ENCODE measurements at regions not wholly inside any gene's neighbourhood (a gene's known extent, or its start where the extent isn't known, plus 50 kb on each side); places are given as distances from the start of the nearest gene placed in this dataset.

DNA sequence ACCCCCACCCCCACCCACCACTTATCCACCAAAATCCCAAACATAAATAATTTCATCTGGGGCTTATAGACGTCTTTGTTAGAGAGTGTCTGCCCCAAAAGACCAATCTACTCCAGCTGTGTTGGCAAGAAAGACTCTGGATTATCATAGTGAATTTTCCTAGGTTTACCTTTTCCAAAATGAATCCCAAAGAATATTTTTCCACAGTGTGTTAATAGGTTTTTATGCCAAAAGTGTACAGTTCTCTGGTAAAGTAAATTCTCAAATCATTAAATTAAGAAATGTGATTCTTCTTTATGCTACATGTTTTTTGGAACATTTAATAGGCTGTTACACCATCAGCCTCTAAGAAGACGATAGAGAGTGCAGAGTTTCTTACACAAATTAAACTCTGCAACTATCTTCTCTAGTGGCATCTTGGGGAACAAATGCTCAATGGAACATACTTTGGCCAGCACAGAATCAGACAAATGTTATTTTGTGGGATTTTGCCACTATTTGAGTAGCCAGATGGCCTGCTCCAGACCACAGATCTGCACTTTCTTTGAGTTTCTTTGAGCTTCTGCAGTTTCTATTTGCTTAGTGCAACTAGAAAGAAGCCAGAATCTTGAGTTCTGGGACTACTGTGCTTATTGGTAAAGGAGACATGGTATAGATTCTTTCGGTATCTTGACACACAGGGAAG is 206.0 kb downstream of the KIT start:
- Histone ChIP-seq H3K27me3 (no peaks in the 10 kb centered on the region), H3K4me1 (no peaks in the 10 kb centered on the region), H3K4me3 (no peak overlapping the region), H3K9me3 (no peaks in the 10 kb centered on the region), H3K36me3 (no peaks in the 10 kb centered on the region), H3K27ac (no peak overlapping the region)
- DNase-seq (no peak), ATAC-seq (no peak)
- intact Hi-C loops (cut with DNase I), result no loop called here
- TF ChIP-seq, protein P1, sequence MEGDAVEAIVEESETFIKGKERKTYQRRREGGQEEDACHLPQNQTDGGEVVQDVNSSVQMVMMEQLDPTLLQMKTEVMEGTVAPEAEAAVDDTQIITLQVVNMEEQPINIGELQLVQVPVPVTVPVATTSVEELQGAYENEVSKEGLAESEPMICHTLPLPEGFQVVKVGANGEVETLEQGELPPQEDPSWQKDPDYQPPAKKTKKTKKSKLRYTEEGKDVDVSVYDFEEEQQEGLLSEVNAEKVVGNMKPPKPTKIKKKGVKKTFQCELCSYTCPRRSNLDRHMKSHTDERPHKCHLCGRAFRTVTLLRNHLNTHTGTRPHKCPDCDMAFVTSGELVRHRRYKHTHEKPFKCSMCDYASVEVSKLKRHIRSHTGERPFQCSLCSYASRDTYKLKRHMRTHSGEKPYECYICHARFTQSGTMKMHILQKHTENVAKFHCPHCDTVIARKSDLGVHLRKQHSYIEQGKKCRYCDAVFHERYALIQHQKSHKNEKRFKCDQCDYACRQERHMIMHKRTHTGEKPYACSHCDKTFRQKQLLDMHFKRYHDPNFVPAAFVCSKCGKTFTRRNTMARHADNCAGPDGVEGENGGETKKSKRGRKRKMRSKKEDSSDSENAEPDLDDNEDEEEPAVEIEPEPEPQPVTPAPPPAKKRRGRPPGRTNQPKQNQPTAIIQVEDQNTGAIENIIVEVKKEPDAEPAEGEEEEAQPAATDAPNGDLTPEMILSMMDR (IDR thresholded peaks at IDR 0.05), result no peak

DNA sequence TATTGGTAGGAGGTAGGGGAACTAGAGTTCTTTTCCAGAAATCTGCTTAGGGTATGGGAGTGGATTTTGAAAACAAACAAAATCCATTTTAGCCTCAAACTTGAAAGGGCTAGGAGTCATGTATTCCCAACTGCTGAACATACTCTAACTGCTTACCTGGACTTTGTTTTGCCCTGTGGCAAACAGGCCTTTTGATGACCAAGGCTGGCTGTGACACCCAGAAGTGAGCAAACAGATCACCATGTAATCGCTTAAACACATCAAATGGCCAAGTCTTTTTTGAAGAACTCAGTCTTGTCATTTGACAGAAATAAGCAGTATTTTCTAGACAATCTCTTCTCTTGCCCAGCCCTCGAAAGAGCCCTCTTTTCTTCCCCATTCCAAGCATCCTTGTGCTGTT is 203.4 kb downstream of the KIT start:
- no peaks in the 10 kb centered on the region for H3K36me3 ChIP-seq
- H3K4me1 ChIP-seq, result no peaks in the 10 kb centered on the region
- TF ChIP-seq, protein P1 (IDR thresholded peaks at IDR 0.05), result no peak
- no peak overlapping the region for H3K27ac ChIP-seq
- no peaks in the 10 kb centered on the region for H3K9me3 ChIP-seq
- ATAC-seq, result no peak
- H3K4me3 ChIP-seq, result no peak overlapping the region
- no peaks in the 10 kb centered on the region for H3K27me3 ChIP-seq
- intact Hi-C loops (cut with DNase I), result no loop called here
- DNase-seq, result no peak

DNA sequence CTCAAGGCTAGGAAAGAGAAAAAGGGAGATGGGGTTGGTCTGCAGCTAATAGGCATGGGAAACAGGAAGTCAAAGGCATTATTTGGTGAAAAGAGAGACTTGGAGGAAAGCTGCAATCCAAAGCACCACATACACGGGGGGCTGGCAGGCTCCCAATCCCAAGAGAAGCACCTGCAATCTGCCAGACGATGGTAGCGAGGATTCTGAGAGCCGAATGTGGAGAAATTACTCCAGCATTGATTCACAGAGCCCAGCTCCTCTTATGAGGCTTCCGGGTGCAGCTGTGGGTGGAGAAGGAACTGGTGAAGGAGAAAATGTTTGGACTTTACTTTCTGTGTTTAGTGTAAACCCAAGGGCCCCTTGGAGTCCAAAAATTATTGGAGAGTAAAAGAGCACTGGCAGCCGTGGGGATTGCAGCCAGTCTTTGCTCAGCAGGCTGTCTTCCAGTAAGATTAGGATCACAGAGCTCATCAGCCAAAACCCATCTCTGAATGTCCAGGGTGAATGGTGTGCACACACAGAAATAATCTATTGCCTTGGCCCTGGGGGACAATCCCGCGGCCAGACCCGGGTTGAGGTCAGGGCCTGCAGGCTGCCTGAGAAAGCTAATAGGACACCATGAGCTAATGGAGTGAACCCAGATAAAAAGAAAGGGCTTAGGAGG is 197.6 kb downstream of the KIT start:
- intact Hi-C loops (cut with DNase I), result no loop called here
- DNase-seq (peak in 1 of 4 donors; percentile 42), ATAC-seq (no peak)
- Histone ChIP-seq H3K4me1 (no peaks in the 10 kb centered on the region), H3K4me3 (no peak overlapping the region), H3K9me3 (no peaks in the 10 kb centered on the region), H3K27ac (no peak overlapping the region), H3K36me3 (no peaks in the 10 kb centered on the region), H3K27me3 (no peaks in the 10 kb centered on the region)
- TF ChIP-seq, protein P1 (IDR thresholded peaks at IDR 0.05), result no peak

DNA sequence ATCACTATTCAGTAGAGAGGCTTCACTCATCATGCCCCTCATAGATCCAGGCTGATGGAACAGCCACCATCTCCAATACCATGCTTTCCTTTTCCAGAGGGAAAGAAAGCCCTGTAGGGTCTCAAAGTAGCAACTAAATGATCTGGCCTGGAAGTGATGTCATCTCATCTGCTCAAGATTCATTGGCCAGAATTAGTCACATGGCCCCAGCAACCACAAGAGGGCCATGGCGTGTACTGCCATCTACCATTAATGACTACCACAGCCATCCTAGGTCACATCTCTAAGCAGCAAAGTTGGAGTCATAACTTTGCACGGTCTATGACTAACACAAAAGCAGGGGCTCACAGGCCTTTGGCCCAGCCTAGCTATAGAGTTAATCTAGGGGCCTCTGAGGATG is 194.8 kb downstream of the KIT start:
- Histone ChIP-seq H3K4me3 (no peak overlapping the region), H3K4me1 (no peaks in the 10 kb centered on the region), H3K27ac (no peak overlapping the region), H3K36me3 (no peaks in the 10 kb centered on the region), H3K27me3 (no peaks in the 10 kb centered on the region), H3K9me3 (no peaks in the 10 kb centered on the region)
- ATAC-seq (no peak), DNase-seq (no peak)
- TF ChIP-seq, protein P1 (IDR thresholded peaks at IDR 0.05), result no peak
- intact Hi-C loops (cut with DNase I), result no loop called here

DNA sequence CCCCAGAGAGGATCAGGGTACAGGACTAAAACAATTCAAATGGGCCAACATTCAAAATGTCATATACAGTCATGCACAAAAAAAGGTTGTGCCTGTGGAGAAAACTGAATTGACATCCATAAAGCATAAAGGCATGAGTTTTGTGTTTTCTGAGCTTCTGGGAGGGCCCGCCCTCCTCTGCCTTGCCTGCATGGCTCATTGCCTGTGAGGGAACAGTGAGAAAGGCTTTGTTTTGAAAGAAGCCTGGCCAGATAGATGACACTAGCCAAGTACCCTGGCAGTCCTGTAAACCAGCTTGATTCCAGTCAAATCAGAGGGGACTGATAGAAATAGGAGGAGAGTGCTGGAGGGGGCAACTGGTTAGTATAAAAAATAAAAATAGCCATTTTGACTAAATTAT is 194.3 kb downstream of the KIT start:
- no peak for ATAC-seq
- Histone ChIP-seq H3K27ac (no peak overlapping the region), H3K9me3 (no peaks in the 10 kb centered on the region), H3K27me3 (no peaks in the 10 kb centered on the region), H3K4me1 (no peaks in the 10 kb centered on the region), H3K4me3 (no peak overlapping the region), H3K36me3 (no peaks in the 10 kb centered on the region)
- intact Hi-C loops (cut with DNase I), result no loop called here
- TF ChIP-seq, protein P1 (IDR thresholded peaks at IDR 0.05), result no peak
- no peak for DNase-seq

All from left lung (tissue), 4 donors.